ENCODE measurements at regions not wholly inside any gene's neighbourhood (a gene's known extent, or its start where the extent isn't known, plus 50 kb on each side); places are given as distances from the start of the nearest gene placed in this dataset.
"Not testable (repeated sequence)": the region's sequence is repeated elsewhere in the genome, so short reads cannot be mapped to it uniquely, and the experiment has no call there.

- DNase-seq (ENCODE audit: low spot score) (no peak), FAIRE-seq (no peak)
Measured at GRCh38 chr9:115397591-115398312, 279.8 kb upstream of the TNC start.

- DNase-seq (ENCODE audit: low spot score) (no peak), FAIRE-seq (no peak)
Measured at GRCh38 chr9:115398313-115398650, 280.3 kb upstream of the TNC start.

GRCh38 chr9:115398996-115399395 is 281.0 kb upstream of the TNC start:
- FAIRE-seq (no peak), DNase-seq (ENCODE audit: low spot score) (no peak)

GRCh38 chr9:115400796-115401195 is 282.8 kb upstream of the TNC start:
- DNase-seq (ENCODE audit: low spot score), result no peak
- no peak for FAIRE-seq

- FAIRE-seq (no peak), DNase-seq (ENCODE audit: low spot score) (no peak)
Measured at GRCh38 chr9:115401756-115402327, 283.9 kb upstream of the TNC start.

- no peak for DNase-seq (ENCODE audit: low spot score)
- FAIRE-seq, result no peak
Measured at GRCh38 chr9:115403753-115404152, 285.8 kb upstream of the TNC start.

GRCh38 chr9:115404311-115404710 is 286.4 kb upstream of the TNC start:
- FAIRE-seq, result no peak
- DNase-seq (ENCODE audit: low spot score), result no peak

- no peak for FAIRE-seq
Measured at GRCh38 chr9:115411516-115411915, 293.6 kb upstream of the TNC start.

GRCh38 chr9:115411993-115412452 is 294.1 kb upstream of the TNC start:
- FAIRE-seq (no peak), DNase-seq (ENCODE audit: low spot score) (no peak)

More at GRCh38 chr9:115411516-115411915, 293.6 kb upstream of the TNC start:
- DNase-seq (ENCODE audit: low spot score), result no peak

GRCh38 chr9:115412656-115413055 is 294.7 kb upstream of the TNC start:
- no peak for DNase-seq (ENCODE audit: low spot score)
- no peak for FAIRE-seq

GRCh38 chr9:115413304-115413703 is 295.3 kb upstream of the TNC start:
- DNase-seq (ENCODE audit: low spot score) (no peak), FAIRE-seq (no peak)

- DNase-seq (ENCODE audit: low spot score), result no peak
- no peak for FAIRE-seq
Measured at GRCh38 chr9:115413766-115414382, 295.9 kb upstream of the TNC start.

GRCh38 chr9:115414561-115414960 is 296.6 kb upstream of the TNC start:
- no peak for FAIRE-seq

GRCh38 chr9:115415450-115415849 is 297.5 kb upstream of the TNC start:
- FAIRE-seq, result no peak
- no peak for DNase-seq (ENCODE audit: low spot score)

More at GRCh38 chr9:115414561-115414960, 296.6 kb upstream of the TNC start:
- DNase-seq (ENCODE audit: low spot score), result no peak

GRCh38 chr9:115416299-115416698 is 298.3 kb upstream of the TNC start:
- FAIRE-seq (no peak), DNase-seq (ENCODE audit: low spot score) (no peak)

- DNase-seq (ENCODE audit: low spot score), result not testable (repeated sequence)
Measured at GRCh38 chr9:115418181-115418580, 300.2 kb upstream of the TNC start.

GRCh38 chr9:115422932-115423440 is 305.0 kb upstream of the TNC start:
- FAIRE-seq, result no peak

More at GRCh38 chr9:115418181-115418580, 300.2 kb upstream of the TNC start:
- not testable (repeated sequence) for FAIRE-seq

GRCh38 chr9:115423646-115424045 is 305.7 kb upstream of the TNC start:
- FAIRE-seq (no peak), DNase-seq (ENCODE audit: low spot score) (no peak)

More at GRCh38 chr9:115422932-115423440, 305.0 kb upstream of the TNC start:
- no peak for DNase-seq (ENCODE audit: low spot score)

GRCh38 chr9:115425601-115426000 is 307.6 kb upstream of the TNC start:
- FAIRE-seq (no peak), DNase-seq (ENCODE audit: low spot score) (no peak)

- DNase-seq (ENCODE audit: low spot score), result no peak
- FAIRE-seq, result no peak
Measured at GRCh38 chr9:115437418-115437817, 319.5 kb upstream of the TNC start.

GRCh38 chr9:115439641-115440040 is 321.7 kb upstream of the TNC start:
- DNase-seq (ENCODE audit: low spot score), result no peak
- no peak for FAIRE-seq

- no peak for DNase-seq (ENCODE audit: low spot score)
- FAIRE-seq, result no peak
Measured at GRCh38 chr9:115442054-115442453, 324.1 kb upstream of the TNC start.

All from urothelium cell line (cell line).